GM19468 (cell line): ENCODE measurements at regions not wholly inside any gene's neighbourhood (a gene's known extent, or its start where the extent isn't known, plus 50 kb on each side); places are given as distances from the start of the nearest gene placed in this dataset.

Experiments
- ATAC-seq: cut with Tn5 transposase; IDR thresholded peaks from one replicate; pipeline ENCODE4 v1.9.1; 2021; ENCODE audit warnings: mild to moderate bottlenecking, moderate library complexity, moderate number of reproducible peaks; ENCODE audit not compliant: unreplicated experiment; ENCODE audit errors: extremely low read depth

GRCh38 chr4:110769578-110769977 is 146.7 kb upstream of the PITX2 start:
- no peak for ATAC-seq

- ATAC-seq = no peak
Measured at GRCh38 chr4:110770353-110770752, 147.5 kb upstream of the PITX2 start.

GRCh38 chr4:110778521-110778920 is 155.6 kb upstream of the PITX2 start:
- ATAC-seq = no peak

- ATAC-seq = no peak
Measured at GRCh38 chr4:110780538-110780937, 157.7 kb upstream of the PITX2 start.

- no peak for ATAC-seq
Measured at GRCh38 chr4:110781944-110782343, 159.1 kb upstream of the PITX2 start.

GRCh38 chr4:110787109-110787508 is 164.2 kb upstream of the PITX2 start:
- ATAC-seq = no peak

- no peak for ATAC-seq
Measured at GRCh38 chr4:110787707-110788106, 164.8 kb upstream of the PITX2 start.

- no peak for ATAC-seq
Measured at GRCh38 chr4:110788302-110788701, 165.4 kb upstream of the PITX2 start.

- ATAC-seq = no peak
Measured at GRCh38 chr4:110792036-110792435, 169.2 kb upstream of the PITX2 start.

GRCh38 chr4:110793381-110793801 is 170.5 kb upstream of the PITX2 start:
- ATAC-seq = no peak

GRCh38 chr4:110793890-110794554 is 171.1 kb upstream of the PITX2 start:
- ATAC-seq = no peak

GRCh38 chr4:110795971-110796370 is 173.1 kb upstream of the PITX2 start:
- no peak for ATAC-seq

GRCh38 chr4:110797486-110797885 is 174.6 kb upstream of the PITX2 start:
- no peak for ATAC-seq

- no peak for ATAC-seq
Measured at GRCh38 chr4:110798687-110799086, 175.8 kb upstream of the PITX2 start.

- ATAC-seq = no peak
Measured at GRCh38 chr4:110799211-110799610, 176.3 kb upstream of the PITX2 start.

- no peak for ATAC-seq
Measured at GRCh38 chr4:110801591-110801990, 178.7 kb upstream of the PITX2 start.

- ATAC-seq = no peak
Measured at GRCh38 chr4:110808351-110808878, 185.5 kb upstream of the PITX2 start.

GRCh38 chr4:110815950-110816349 is 193.1 kb upstream of the PITX2 start:
- no peak for ATAC-seq

- no peak for ATAC-seq
Measured at GRCh38 chr4:110816367-110816766, 193.5 kb upstream of the PITX2 start.

GRCh38 chr4:110821186-110821585 is 198.3 kb upstream of the PITX2 start:
- ATAC-seq = no peak

- ATAC-seq = no peak
Measured at GRCh38 chr4:110823251-110823650, 200.4 kb upstream of the PITX2 start.

- no peak for ATAC-seq
Measured at GRCh38 chr4:110824344-110824743, 201.5 kb upstream of the PITX2 start.
